Neural cell (in vitro differentiated cells): ENCODE measurements at regions not wholly inside any gene's neighbourhood (a gene's known extent, or its start where the extent isn't known, plus 50 kb on each side); places are given as distances from the start of the nearest gene placed in this dataset.

Source experiments
- H2AFZ ChIP-seq: fragments of 200-600, 300-800 bp; sonication (generic), shearing (Covaris generic); 2 replicates; pipeline ENCODE4 v1.6.0; 2014; ENCODE audit warnings: low read depth, mild to moderate bottlenecking, antibody characterized with exemption, low read length, moderate library complexity
- H3F3A ChIP-seq: fragments of 200-600 bp; shearing (Covaris generic); 2 replicates; pipeline ENCODE4 v1.6.1; 2016; ENCODE audit warnings: mild to moderate bottlenecking, moderate library complexity, mixed read lengths, antibody characterized with exemption, low read length; ENCODE audit not compliant: insufficient read depth, poor library complexity, severe bottlenecking
- H3K27ac ChIP-seq: fragments of 200-600, 300-800 bp; sonication (generic), shearing (Covaris generic); 2 replicates; pipeline ENCODE4 v1.5.1; 2014; ENCODE audit warnings: mild to moderate bottlenecking, low read length, moderate library complexity
- H3K27me3 ChIP-seq: fragments of 300-800, 200-600 bp; sonication (generic), shearing (Covaris generic); 2 replicates; pipeline ENCODE4 v1.6.0; 2014; ENCODE audit warnings: mild to moderate bottlenecking, low read depth, low read length, moderate library complexity; ENCODE audit not compliant: insufficient read depth
- H3K36me3 ChIP-seq: fragments of 300-800, 200-600 bp; sonication (generic), shearing (Covaris generic); 2 replicates; pipeline ENCODE4 v1.5.1; 2014; ENCODE audit warnings: mild to moderate bottlenecking, antibody characterized with exemption, low read length, moderate library complexity; ENCODE audit not compliant: insufficient read depth
- H3K4me2 ChIP-seq: fragments of 300-800, 200-600 bp; sonication (generic), shearing (Covaris generic); 2 replicates; pipeline ENCODE4 v1.6.0; 2014; ENCODE audit warnings: mild to moderate bottlenecking, low read length
- H3K4me3 ChIP-seq: fragments of 300-800, 200-600 bp; sonication (generic), shearing (Covaris generic); 2 replicates; pipeline ENCODE4 v1.5.1; 2014; ENCODE audit warnings: mild to moderate bottlenecking, low read length, moderate library complexity
- H3K79me2 ChIP-seq: fragments of 200-600 bp; shearing (Covaris generic); replicated peaks from 2 replicates; pipeline ENCODE4 v1.6.0; 2014; ENCODE audit warnings: mild to moderate bottlenecking, low read length, moderate library complexity; ENCODE audit not compliant: insufficient read depth
- H3K9ac ChIP-seq: fragments of 300-800, 200-600 bp; sonication (generic), shearing (Covaris generic); 2 replicates; pipeline ENCODE4 v1.6.1; 2016; ENCODE audit warnings: mild to moderate bottlenecking, low read length, mixed read lengths
- H3K9me2 ChIP-seq: fragments of 200-600 bp; shearing (Covaris generic); 2 replicates; pipeline ENCODE4 v1.6.1; 2016; ENCODE audit warnings: mild to moderate bottlenecking, low read length, mixed read lengths; ENCODE audit not compliant: insufficient read depth
- H3K9me3 ChIP-seq: fragments of 200-600, 300-800 bp; sonication (generic), shearing (Covaris generic); 2 replicates; pipeline ENCODE4 v1.6.1; 2016; ENCODE audit warnings: mild to moderate bottlenecking, mixed run types, low read length, moderate library complexity, mixed read lengths
- H4K20me1 ChIP-seq: fragments of 200-600 bp; shearing (Covaris generic); 2 replicates; pipeline ENCODE4 v1.6.1; 2016; ENCODE audit warnings: mild to moderate bottlenecking, mixed run types; ENCODE audit not compliant: insufficient read depth
- EP300 ChIP-seq: fragments of 450-650 bp; conservative IDR thresholded peaks from 2 replicates; pipeline ENCODE4 v1.6.1; 2014; ENCODE audit warnings: antibody characterized with exemption, mild to moderate bottlenecking, moderate library complexity; ENCODE audit not compliant: poor library complexity, severe bottlenecking
- EZH2 ChIP-seq: fragments of 200-600, 300-800 bp; shearing (Covaris generic), sonication (generic); IDR thresholded peaks from 2 replicates; pipeline ENCODE4 v1.6.1; 2014; ENCODE audit warnings: antibody characterized with exemption, low read length, borderline replicate concordance, mild to moderate bottlenecking; ENCODE audit not compliant: insufficient read depth, poor library complexity, severe bottlenecking
- MXI1 ChIP-seq: fragments of 450-650 bp; conservative IDR thresholded peaks from 2 replicates; pipeline ENCODE4 v1.6.1; 2014; ENCODE audit warnings: antibody characterized with exemption, mild to moderate bottlenecking; ENCODE audit not compliant: poor library complexity, severe bottlenecking
- POLR2AphosphoS5 ChIP-seq: IDR thresholded peaks from 2 replicates; pipeline ENCODE4 v1.6.1; 2012
- RAD21 ChIP-seq: fragments of 450-650 bp; conservative IDR thresholded peaks from 2 replicates; pipeline ENCODE4 v1.6.1; 2014; ENCODE audit warnings: antibody characterized with exemption, mild to moderate bottlenecking, moderate library complexity
- SMC3 ChIP-seq: fragments of 450-650 bp; conservative IDR thresholded peaks from 2 replicates; pipeline ENCODE4 v1.6.1; 2014; ENCODE audit warnings: antibody characterized with exemption, mild to moderate bottlenecking, moderate library complexity; ENCODE audit not compliant: poor library complexity
- TAF1 ChIP-seq: IDR thresholded peaks from 2 replicates; pipeline ENCODE4 v1.6.1; 2012; ENCODE audit warnings: low read depth
- TF ChIP-seq, protein P1 (sequence below): IDR thresholded peaks from 2 replicates; pipeline ENCODE4 v1.6.1; 2012; ENCODE audit warnings: borderline replicate concordance
- TF ChIP-seq, protein P2 (sequence below): fragments of 450-650 bp; IDR thresholded peaks from 2 replicates; pipeline ENCODE4 v1.5.1; 2014; ENCODE audit warnings: antibody characterized with exemption, mild to moderate bottlenecking, moderate library complexity; ENCODE audit not compliant: poor library complexity, severe bottlenecking

DNA sequence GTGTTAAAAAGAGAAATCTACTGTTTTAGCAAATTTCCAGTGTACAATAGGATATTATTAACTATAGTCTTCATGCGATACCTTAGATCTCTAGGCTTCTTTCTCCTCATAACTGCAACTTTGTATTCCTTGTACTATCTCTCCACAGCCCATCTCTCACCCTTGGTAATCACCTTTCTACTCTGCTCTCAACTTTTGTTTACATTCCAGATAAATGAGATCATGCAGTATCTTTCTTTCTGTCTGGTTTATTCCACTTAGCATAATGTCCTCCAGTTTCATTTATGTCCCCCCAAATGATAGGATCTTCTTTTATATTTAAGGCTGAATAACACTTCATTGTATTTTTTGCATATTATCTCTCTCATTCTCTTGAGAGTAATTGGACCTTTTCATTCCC is 165.5 kb downstream of the HS3ST1 start:
- H3K4me2 ChIP-seq = no peak overlapping the region
- TF ChIP-seq TAF1 (no peak), RAD21 (no peak), EZH2 (no peak), SMC3 (no peak), MXI1 (no peak), EP300 (no peak), POLR2AphosphoS5 (no peak)
- TF ChIP-seq, protein P1, sequence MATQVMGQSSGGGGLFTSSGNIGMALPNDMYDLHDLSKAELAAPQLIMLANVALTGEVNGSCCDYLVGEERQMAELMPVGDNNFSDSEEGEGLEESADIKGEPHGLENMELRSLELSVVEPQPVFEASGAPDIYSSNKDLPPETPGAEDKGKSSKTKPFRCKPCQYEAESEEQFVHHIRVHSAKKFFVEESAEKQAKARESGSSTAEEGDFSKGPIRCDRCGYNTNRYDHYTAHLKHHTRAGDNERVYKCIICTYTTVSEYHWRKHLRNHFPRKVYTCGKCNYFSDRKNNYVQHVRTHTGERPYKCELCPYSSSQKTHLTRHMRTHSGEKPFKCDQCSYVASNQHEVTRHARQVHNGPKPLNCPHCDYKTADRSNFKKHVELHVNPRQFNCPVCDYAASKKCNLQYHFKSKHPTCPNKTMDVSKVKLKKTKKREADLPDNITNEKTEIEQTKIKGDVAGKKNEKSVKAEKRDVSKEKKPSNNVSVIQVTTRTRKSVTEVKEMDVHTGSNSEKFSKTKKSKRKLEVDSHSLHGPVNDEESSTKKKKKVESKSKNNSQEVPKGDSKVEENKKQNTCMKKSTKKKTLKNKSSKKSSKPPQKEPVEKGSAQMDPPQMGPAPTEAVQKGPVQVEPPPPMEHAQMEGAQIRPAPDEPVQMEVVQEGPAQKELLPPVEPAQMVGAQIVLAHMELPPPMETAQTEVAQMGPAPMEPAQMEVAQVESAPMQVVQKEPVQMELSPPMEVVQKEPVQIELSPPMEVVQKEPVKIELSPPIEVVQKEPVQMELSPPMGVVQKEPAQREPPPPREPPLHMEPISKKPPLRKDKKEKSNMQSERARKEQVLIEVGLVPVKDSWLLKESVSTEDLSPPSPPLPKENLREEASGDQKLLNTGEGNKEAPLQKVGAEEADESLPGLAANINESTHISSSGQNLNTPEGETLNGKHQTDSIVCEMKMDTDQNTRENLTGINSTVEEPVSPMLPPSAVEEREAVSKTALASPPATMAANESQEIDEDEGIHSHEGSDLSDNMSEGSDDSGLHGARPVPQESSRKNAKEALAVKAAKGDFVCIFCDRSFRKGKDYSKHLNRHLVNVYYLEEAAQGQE = no peak
- TF ChIP-seq, protein P2, sequence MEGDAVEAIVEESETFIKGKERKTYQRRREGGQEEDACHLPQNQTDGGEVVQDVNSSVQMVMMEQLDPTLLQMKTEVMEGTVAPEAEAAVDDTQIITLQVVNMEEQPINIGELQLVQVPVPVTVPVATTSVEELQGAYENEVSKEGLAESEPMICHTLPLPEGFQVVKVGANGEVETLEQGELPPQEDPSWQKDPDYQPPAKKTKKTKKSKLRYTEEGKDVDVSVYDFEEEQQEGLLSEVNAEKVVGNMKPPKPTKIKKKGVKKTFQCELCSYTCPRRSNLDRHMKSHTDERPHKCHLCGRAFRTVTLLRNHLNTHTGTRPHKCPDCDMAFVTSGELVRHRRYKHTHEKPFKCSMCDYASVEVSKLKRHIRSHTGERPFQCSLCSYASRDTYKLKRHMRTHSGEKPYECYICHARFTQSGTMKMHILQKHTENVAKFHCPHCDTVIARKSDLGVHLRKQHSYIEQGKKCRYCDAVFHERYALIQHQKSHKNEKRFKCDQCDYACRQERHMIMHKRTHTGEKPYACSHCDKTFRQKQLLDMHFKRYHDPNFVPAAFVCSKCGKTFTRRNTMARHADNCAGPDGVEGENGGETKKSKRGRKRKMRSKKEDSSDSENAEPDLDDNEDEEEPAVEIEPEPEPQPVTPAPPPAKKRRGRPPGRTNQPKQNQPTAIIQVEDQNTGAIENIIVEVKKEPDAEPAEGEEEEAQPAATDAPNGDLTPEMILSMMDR = no peak

DNA sequence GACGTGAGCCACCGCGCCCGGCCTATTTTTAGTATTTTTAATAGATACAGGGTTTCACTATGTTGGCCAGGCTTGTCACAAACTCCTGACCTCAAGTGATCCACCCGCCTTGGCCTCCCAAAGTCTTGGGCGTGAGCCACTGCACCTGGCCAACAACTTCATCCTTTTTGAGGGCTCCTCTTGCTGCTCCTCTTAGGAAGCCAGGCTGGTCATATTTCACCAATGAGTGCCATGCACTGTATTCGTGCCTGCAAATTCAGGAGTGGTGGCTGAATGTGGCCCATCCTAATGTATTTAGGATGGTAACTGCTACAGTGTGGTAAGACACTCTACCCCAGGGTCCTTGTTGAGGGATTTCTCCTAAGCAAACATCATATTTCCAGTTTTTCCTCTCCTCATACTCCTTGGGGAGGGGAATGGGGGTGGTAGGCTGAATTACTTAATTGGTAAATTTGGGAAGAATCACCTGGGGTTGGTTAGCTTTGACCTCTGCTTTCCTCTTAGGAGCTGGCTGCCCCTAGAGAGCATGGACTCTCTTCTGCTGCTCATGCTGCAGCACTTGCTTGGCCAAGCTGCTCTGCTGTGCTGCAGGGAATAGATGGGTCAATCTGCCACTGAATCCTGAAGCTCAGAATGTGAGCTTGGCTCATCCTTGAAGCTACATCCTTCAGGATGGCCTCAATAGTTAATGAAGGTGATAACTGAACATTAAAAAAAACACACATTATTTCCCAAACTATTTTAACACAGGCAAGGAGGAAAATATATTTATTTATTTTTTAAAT is 167.4 kb downstream of the HS3ST1 start:
- Histone ChIP-seq H3K9ac (no peak overlapping the region), H3F3A (no peaks in the 10 kb centered on the region), H3K27ac (no peak overlapping the region)

More for the DNA sequence above, 165.5 kb downstream of the HS3ST1 start:
- H3K9me2 ChIP-seq = no peaks in the 10 kb centered on the region
- no peak overlapping the region for H2AFZ ChIP-seq
- no peak overlapping the region for H3K27ac ChIP-seq
- no peaks in the 10 kb centered on the region for H3K79me2 ChIP-seq
- H3K9me3 ChIP-seq = no peaks in the 10 kb centered on the region
- no peaks in the 10 kb centered on the region for H4K20me1 ChIP-seq
- no peak overlapping the region for H3K9ac ChIP-seq
- H3K4me3 ChIP-seq = no peak overlapping the region
- H3K27me3 ChIP-seq = no peaks in the 10 kb centered on the region
- no peaks in the 10 kb centered on the region for H3F3A ChIP-seq
- no peaks in the 10 kb centered on the region for H3K36me3 ChIP-seq

More for the DNA sequence above, 167.4 kb downstream of the HS3ST1 start:
- Histone ChIP-seq H3K36me3 (no peaks in the 10 kb centered on the region), H3K4me3 (no peak overlapping the region), H3K9me3 (no peaks in the 10 kb centered on the region), H2AFZ (no peak overlapping the region), H4K20me1 (no peaks in the 10 kb centered on the region), H3K9me2 (no peaks in the 10 kb centered on the region), H3K27me3 (no peaks in the 10 kb centered on the region), H3K4me2 (no peak overlapping the region), H3K79me2 (no peaks in the 10 kb centered on the region)
- no peak for TF ChIP-seq TAF1
- TF ChIP-seq SMC3 = no peak
- TF ChIP-seq, protein P1 = no peak
- no peak for TF ChIP-seq MXI1
- no peak for TF ChIP-seq EP300
- no peak for TF ChIP-seq RAD21
- no peak for TF ChIP-seq POLR2AphosphoS5
- TF ChIP-seq, protein P2 = no peak
- no peak for TF ChIP-seq EZH2
